Vagina (tissue), 2 donors: ENCODE measurements at regions not wholly inside any gene's neighbourhood (a gene's known extent, or its start where the extent isn't known, plus 50 kb on each side); places are given as distances from the start of the nearest gene placed in this dataset.

Experiments
- DNase-seq, 2 donors: peaks; one replicate each; pipeline ENCODE4 v3.0.0-alpha.2; 2017; ENCODE audit errors: extremely low spot score in 2 of 2
- H3K27ac ChIP-seq: fragments of 200-600 bp; sonication (generic); one replicate; pipeline ENCODE4 v1.5.1; 2019
- H3K27me3 ChIP-seq: fragments of 200-600 bp; sonication (generic); one replicate; pipeline ENCODE4 v1.5.1; 2019
- H3K36me3 ChIP-seq, 2 donors: fragments of 200-600 bp; sonication (generic); one replicate each; pipeline ENCODE4 v1.5.1; 2017 to 2019
- H3K4me1 ChIP-seq: fragments of 200-600 bp; sonication (generic); one replicate; pipeline ENCODE4 v1.5.1; 2019
- H3K4me3 ChIP-seq, 2 donors: fragments of 200-600 bp; sonication (generic); 1 replicate in 1 of 2; 2 replicates in 1 of 2; pipeline ENCODE4 v1.5.1; 2016 to 2019
- H3K9me3 ChIP-seq: fragments of 200-600 bp; sonication (generic); one replicate; pipeline ENCODE4 v1.5.1; 2019
- CTCF ChIP-seq, 3 experiments: fragments of 450-650 bp in 2 of 3; fragments of 200-600 bp in 1 of 3; sonication (generic) in 1 of 3; IDR thresholded peaks; one replicate each; pipeline ENCODE4 v1.5.1; 2017 to 2019; ENCODE audit warnings: antibody characterized with exemption in 3 of 3, mild to moderate bottlenecking in 2 of 3, moderate library complexity in 2 of 3
- POLR2A ChIP-seq, 2 donors: fragments of 450-650 bp; IDR thresholded peaks; one replicate each; pipeline ENCODE4 v1.6.1; 2017; ENCODE audit warnings: antibody characterized with exemption in 2 of 2, mild to moderate bottlenecking in 2 of 2, moderate library complexity in 2 of 2
- POLR2AphosphoS5 ChIP-seq, 2 donors: sonication (generic); formaldehyde crosslinking; IDR thresholded peaks; one replicate each; pipeline ENCODE4 v1.9.0; 2017; ENCODE audit warnings: antibody characterized with exemption in 2 of 2, mild to moderate bottlenecking in 2 of 2, low read depth in 1 of 2; ENCODE audit not compliant: insufficient read depth in 1 of 2
- intact Hi-C: fragments of 100-400 bp; cut with DNase I; formaldehyde crosslinking; loops from one replicate; pipeline ENCODE4 v1.15.1; 2023

- intact Hi-C loops = no loop called here
- no peak for TF ChIP-seq CTCF (IDR thresholded peaks at IDR 0.05)
- TF ChIP-seq POLR2AphosphoS5 (IDR thresholded peaks at IDR 0.05; ENCODE audit: insufficient read depth in 1 of 2, low read depth in 1 of 2) = no peak
- no peak for TF ChIP-seq POLR2A (IDR thresholded peaks at IDR 0.05)
- DNase-seq = no peak
These were observed 200.7 kb upstream of the PWP1 start for GRCh38 chr12:107484941-107485340.

GRCh38 chr12:107485731-107486130 is 199.9 kb upstream of the PWP1 start:
- Histone ChIP-seq H3K4me3 (no peak overlapping the region), H3K27ac (no peak overlapping the region)

More at GRCh38 chr12:107484941-107485340, 200.7 kb upstream of the PWP1 start:
- no peaks in the 10 kb centered on the region for H3K9me3 ChIP-seq
- H3K4me3 ChIP-seq = no peak overlapping the region
- no peak overlapping the region for H3K27ac ChIP-seq
- H3K27me3 ChIP-seq = no peaks in the 10 kb centered on the region
- H3K36me3 ChIP-seq = no peaks in the 10 kb centered on the region
- no peaks in the 10 kb centered on the region for H3K4me1 ChIP-seq

GRCh38 chr12:107486140-107486892 is 199.3 kb upstream of the PWP1 start:
- intact Hi-C loops = no loop called here
- no peak overlapping the region for H3K27ac ChIP-seq
- H3K4me1 ChIP-seq = no peaks in the 10 kb centered on the region
- H3K36me3 ChIP-seq = no peaks in the 10 kb centered on the region
- DNase-seq = no peak
- no peaks in the 10 kb centered on the region for H3K27me3 ChIP-seq
- no peak overlapping the region for H3K4me3 ChIP-seq
- TF ChIP-seq POLR2AphosphoS5 (IDR thresholded peaks at IDR 0.05; ENCODE audit: insufficient read depth in 1 of 2, low read depth in 1 of 2) = no peak
- TF ChIP-seq CTCF (IDR thresholded peaks at IDR 0.05) = no peak
- no peak for TF ChIP-seq POLR2A (IDR thresholded peaks at IDR 0.05)
- no peaks in the 10 kb centered on the region for H3K9me3 ChIP-seq

More at GRCh38 chr12:107485731-107486130, 199.9 kb upstream of the PWP1 start:
- no peak for DNase-seq
- Histone ChIP-seq H3K9me3 (no peaks in the 10 kb centered on the region), H3K36me3 (no peaks in the 10 kb centered on the region), H3K4me1 (no peaks in the 10 kb centered on the region), H3K27me3 (no peaks in the 10 kb centered on the region)
- intact Hi-C loops = no loop called here
- TF ChIP-seq POLR2AphosphoS5 (IDR thresholded peaks at IDR 0.05; ENCODE audit: insufficient read depth in 1 of 2, low read depth in 1 of 2) (no peak), POLR2A (IDR thresholded peaks at IDR 0.05) (no peak), CTCF (IDR thresholded peaks at IDR 0.05) (no peak)

- DNase-seq = no peak
- no peak overlapping the region for H3K4me3 ChIP-seq
- H3K9me3 ChIP-seq = no peaks in the 10 kb centered on the region
- H3K27me3 ChIP-seq = no peaks in the 10 kb centered on the region
- H3K4me1 ChIP-seq = no peaks in the 10 kb centered on the region
- no peak overlapping the region for H3K27ac ChIP-seq
- no peaks in the 10 kb centered on the region for H3K36me3 ChIP-seq
- intact Hi-C loops = no loop called here
- TF ChIP-seq CTCF (IDR thresholded peaks at IDR 0.05) (no peak), POLR2AphosphoS5 (IDR thresholded peaks at IDR 0.05; ENCODE audit: insufficient read depth in 1 of 2, low read depth in 1 of 2) (no peak), POLR2A (IDR thresholded peaks at IDR 0.05) (no peak)
These were observed 198.5 kb upstream of the PWP1 start for GRCh38 chr12:107487011-107487680.

GRCh38 chr12:107488666-107489065 is 196.9 kb upstream of the PWP1 start:
- no peaks in the 10 kb centered on the region for H3K27me3 ChIP-seq
- H3K36me3 ChIP-seq = no peaks in the 10 kb centered on the region
- no peak overlapping the region for H3K27ac ChIP-seq
- intact Hi-C loops = no loop called here
- H3K4me1 ChIP-seq = no peaks in the 10 kb centered on the region
- TF ChIP-seq POLR2A (IDR thresholded peaks at IDR 0.05) (no peak), CTCF (IDR thresholded peaks at IDR 0.05) (no peak), POLR2AphosphoS5 (IDR thresholded peaks at IDR 0.05; ENCODE audit: insufficient read depth in 1 of 2, low read depth in 1 of 2) (no peak)
- no peaks in the 10 kb centered on the region for H3K9me3 ChIP-seq
- DNase-seq = no peak
- no peak overlapping the region for H3K4me3 ChIP-seq
